K562 (cell line): ENCODE measurements at regions not wholly inside any gene's neighbourhood (a gene's known extent, or its start where the extent isn't known, plus 50 kb on each side); places are given as distances from the start of the nearest gene placed in this dataset.
A peak's percentile ranks its signal among the peaks of the same experiment; 100 is the strongest.

Experiments used
- ATF1 ChIP-seq, 2 experiments: fragments of 450-650 bp in 1 of 2; IDR thresholded peaks; 2 replicates each; pipeline ENCODE4 v1.6.1; 2016; ENCODE audit warnings: missing compliant biosample characterization in 1 of 2, missing genetic modification characterization in 1 of 2
- BACH1 ChIP-seq: fragments of 200-800 bp; sonication (Bioruptor generic); IDR thresholded peaks from 2 replicates; pipeline ENCODE4 v1.6.1; 2016; ENCODE audit warnings: missing genetic modification characterization, missing compliant biosample characterization
- CBFA2T3 ChIP-seq: fragments of 450-650 bp; IDR thresholded peaks from 2 replicates; pipeline ENCODE4 v1.6.1; 2017
- EHMT2 ChIP-seq: fragments of 450-650 bp; IDR thresholded peaks from 2 replicates; pipeline ENCODE4 v1.6.1; 2018; ENCODE audit warnings: antibody characterized with exemption
- EP300 ChIP-seq: IDR thresholded peaks from 2 replicates; pipeline ENCODE4 v1.6.1; 2012; ENCODE audit warnings: low read length, improper control_type of control experiment
- FOS ChIP-seq: IDR thresholded peaks from 3 replicates; pipeline ENCODE4 v1.6.1; 2011; ENCODE audit not compliant: insufficient read length; ENCODE audit errors: extremely low read depth
- FOXP1 ChIP-seq: sonication (generic); formaldehyde crosslinking; IDR thresholded peaks from 2 replicates; pipeline ENCODE4 v1.8.0; 2022; ENCODE audit warnings: mild to moderate bottlenecking, missing genetic modification reagents
- FUS ChIP-seq: fragments of 200-400 bp; formaldehyde crosslinking; optimal IDR thresholded peaks from 2 replicates; pipeline ENCODE3; 2017; ENCODE audit warnings: low read depth, low read length
- GTF2F1 ChIP-seq: IDR thresholded peaks from 2 replicates; pipeline ENCODE4 v1.6.1; 2011; ENCODE audit warnings: low read depth, low read length, improper control_type of control experiment
- MCM5 ChIP-seq: fragments of 450-650 bp; IDR thresholded peaks from 2 replicates; pipeline ENCODE4 v1.6.1; 2016; ENCODE audit warnings: low read depth
- NELFE ChIP-seq: IDR thresholded peaks from 2 replicates; pipeline ENCODE4 v1.6.1; 2011; ENCODE audit warnings: mild to moderate bottlenecking; ENCODE audit not compliant: insufficient read depth, insufficient read length
- NRF1 ChIP-seq, 2 experiments: fragments of 450-650 bp; IDR thresholded peaks in 1 of 2; conservative IDR thresholded peaks in 1 of 2; 2 replicates each; pipeline ENCODE4 v1.6.1; 2014; ENCODE audit warnings: mild to moderate bottlenecking in 2 of 2
- PML ChIP-seq: IDR thresholded peaks from 2 replicates; pipeline ENCODE4 v1.6.1; 2012; ENCODE audit warnings: low read length, inconsistent platforms
- POLR2A ChIP-seq: fragments of 450-650 bp; conservative IDR thresholded peaks from 2 replicates; pipeline ENCODE4 v1.6.1; 2016
- POLR2G ChIP-seq: fragments of 200-400 bp; formaldehyde crosslinking; IDR thresholded peaks from 2 replicates; pipeline ENCODE4 v1.6.1; 2017; ENCODE audit warnings: low read depth, mild to moderate bottlenecking, antibody characterized with exemption, low read length, moderate library complexity
- RBM25 ChIP-seq: fragments of 200-400 bp; formaldehyde crosslinking; IDR thresholded peaks from 2 replicates; pipeline ENCODE4 v1.6.1; 2018; ENCODE audit warnings: low read length, low read depth, moderate library complexity; ENCODE audit not compliant: severe bottlenecking
- SIN3A ChIP-seq, 2 experiments: fragments of 150-350 bp in 1 of 2; IDR thresholded peaks; 2 replicates each; pipeline ENCODE4 v1.6.1; 2011 to 2016; ENCODE audit warnings: borderline replicate concordance in 2 of 2, low read depth in 2 of 2, low read length in 2 of 2, mild to moderate bottlenecking in 2 of 2, moderate library complexity in 2 of 2; ENCODE audit not compliant: control insufficient read depth in 1 of 2
- SMAD1 ChIP-seq: fragments of 150-350 bp; IDR thresholded peaks from 2 replicates; pipeline ENCODE4 v1.6.1; 2014; ENCODE audit warnings: low read length, low read depth; ENCODE audit not compliant: partially characterized antibody
- SREBF1 ChIP-seq: fragments of 150-350 bp; IDR thresholded peaks from 2 replicates; pipeline ENCODE4 v1.6.1; 2014; ENCODE audit warnings: antibody characterized with exemption, low read depth, low read length, borderline replicate concordance
- SUPT5H ChIP-seq: fragments of 450-650 bp; IDR thresholded peaks from 2 replicates; pipeline ENCODE4 v1.6.1; 2016
- ZBTB7A ChIP-seq: IDR thresholded peaks from 2 replicates; pipeline ENCODE4 v1.6.1; 2011; ENCODE audit warnings: low read depth, mild to moderate bottlenecking, low read length, moderate library complexity, borderline replicate concordance; ENCODE audit not compliant: control insufficient read depth
- ZNF174 ChIP-seq: fragments of 250-450 bp; sonication (Bioruptor Pico); IDR thresholded peaks from 2 replicates; pipeline ENCODE4 v1.4.0; 2020; ENCODE audit warnings: mild to moderate bottlenecking
- ZNF347 ChIP-seq: fragments of 450-650 bp; formaldehyde crosslinking; IDR thresholded peaks from 2 replicates; pipeline ENCODE4 v1.4.0; 2020; ENCODE audit warnings: low read depth, mild to moderate bottlenecking, moderate library complexity
- TF ChIP-seq, protein P1 (sequence below): fragments of 450-650 bp; IDR thresholded peaks from 2 replicates; pipeline ENCODE4 v1.6.1; 2018; ENCODE audit not compliant: partially characterized antibody
- TF ChIP-seq, protein P2 (sequence below): fragments of 250-450 bp; sonication (Bioruptor Pico); IDR thresholded peaks from 2 replicates; pipeline ENCODE4 v1.4.0; 2020; ENCODE audit warnings: borderline replicate concordance

DNA sequence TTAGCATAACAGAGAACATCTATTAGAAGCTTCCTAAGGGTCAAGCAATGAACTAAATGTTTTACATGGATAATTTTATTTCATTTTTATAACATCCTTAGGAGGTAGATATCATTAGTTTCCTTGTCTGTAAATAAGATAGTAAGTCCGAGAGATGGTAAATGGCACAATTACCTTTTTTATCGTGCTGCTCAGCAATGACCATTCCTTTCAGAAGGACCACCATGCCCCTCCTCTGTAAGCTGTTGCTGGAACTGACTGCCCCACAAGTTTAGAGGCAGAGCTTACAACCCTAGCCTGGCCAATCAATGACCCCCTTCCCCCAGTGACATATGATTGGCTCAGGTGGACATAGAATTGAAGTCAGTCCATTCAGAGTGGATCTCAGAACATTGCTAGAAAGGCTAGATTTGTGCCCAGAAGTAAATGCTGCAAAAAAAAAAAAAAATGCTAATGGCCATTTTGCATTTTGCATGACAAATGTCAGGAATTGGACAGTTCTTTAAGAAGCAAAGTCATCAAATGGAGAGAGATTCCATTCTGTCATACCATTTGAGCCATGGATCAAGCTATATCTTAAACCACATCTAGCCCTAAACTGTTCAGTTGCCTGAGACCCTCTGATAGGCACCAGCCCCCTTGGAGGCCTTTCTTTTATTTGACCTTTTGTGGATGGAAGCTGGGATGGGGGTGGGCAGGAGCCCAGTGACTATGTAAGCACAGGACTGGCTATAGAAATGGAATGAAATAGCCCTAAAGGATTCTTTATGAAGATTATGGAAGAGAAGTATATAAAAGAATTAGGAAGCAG, 668.3 kb downstream of the UQCRFS1 start (continued):
- TF ChIP-seq NELFE (no peak), SMAD1 (peak; percentile 2), PML (peak; percentile 57), ATF1 (CRISPR knock-in tag; IDR thresholded peaks at IDR 0.05) (no peak), ATF1 (tag; IDR thresholded peaks at IDR 0.05) (no peak), ZBTB7A (peak; percentile 16; the same call in 1 of the 2 replicates), NRF1 (conservative IDR thresholded peaks at IDR 0.05 in 1 of 2, IDR thresholded peaks at IDR 0.05 in 1 of 2) (no peak), FOXP1 (no peak), POLR2A (peak; percentile 90), ZNF347 (CRISPR knock-in tag) (no peak), ZNF174 (CRISPR knock-in tag) (no peak), EP300 (peak; percentile 65; the same call in 1 of the 2 replicates), FUS (no peak), EHMT2 (0 out of 2 replicates have a peak, but pooled peaks have one; percentile 18), FOS (peak; percentile 50), SREBF1 (no peak), POLR2G (0 out of 2 replicates have a peak, but pooled peaks have one; percentile 30), GTF2F1 (peak; percentile 44; the same call in 1 of the 2 replicates), CBFA2T3 (peak; percentile 66), RBM25 (peak; percentile 48), BACH1 (tag) (0 out of 2 replicates have a peak, but pooled peaks have one; percentile 13), SUPT5H (peak; percentile 92), SIN3A (IDR thresholded peaks at IDR 0.05; ENCODE audit: borderline replicate concordance in 2 of 2, control insufficient read depth in 1 of 2, low read depth in 2 of 2, low read length in 2 of 2) (0 out of 4 replicates have a peak, but pooled peaks of 1 of the 2 experiments have one; percentile 29), MCM5 (no peak)
- TF ChIP-seq, protein P1, sequence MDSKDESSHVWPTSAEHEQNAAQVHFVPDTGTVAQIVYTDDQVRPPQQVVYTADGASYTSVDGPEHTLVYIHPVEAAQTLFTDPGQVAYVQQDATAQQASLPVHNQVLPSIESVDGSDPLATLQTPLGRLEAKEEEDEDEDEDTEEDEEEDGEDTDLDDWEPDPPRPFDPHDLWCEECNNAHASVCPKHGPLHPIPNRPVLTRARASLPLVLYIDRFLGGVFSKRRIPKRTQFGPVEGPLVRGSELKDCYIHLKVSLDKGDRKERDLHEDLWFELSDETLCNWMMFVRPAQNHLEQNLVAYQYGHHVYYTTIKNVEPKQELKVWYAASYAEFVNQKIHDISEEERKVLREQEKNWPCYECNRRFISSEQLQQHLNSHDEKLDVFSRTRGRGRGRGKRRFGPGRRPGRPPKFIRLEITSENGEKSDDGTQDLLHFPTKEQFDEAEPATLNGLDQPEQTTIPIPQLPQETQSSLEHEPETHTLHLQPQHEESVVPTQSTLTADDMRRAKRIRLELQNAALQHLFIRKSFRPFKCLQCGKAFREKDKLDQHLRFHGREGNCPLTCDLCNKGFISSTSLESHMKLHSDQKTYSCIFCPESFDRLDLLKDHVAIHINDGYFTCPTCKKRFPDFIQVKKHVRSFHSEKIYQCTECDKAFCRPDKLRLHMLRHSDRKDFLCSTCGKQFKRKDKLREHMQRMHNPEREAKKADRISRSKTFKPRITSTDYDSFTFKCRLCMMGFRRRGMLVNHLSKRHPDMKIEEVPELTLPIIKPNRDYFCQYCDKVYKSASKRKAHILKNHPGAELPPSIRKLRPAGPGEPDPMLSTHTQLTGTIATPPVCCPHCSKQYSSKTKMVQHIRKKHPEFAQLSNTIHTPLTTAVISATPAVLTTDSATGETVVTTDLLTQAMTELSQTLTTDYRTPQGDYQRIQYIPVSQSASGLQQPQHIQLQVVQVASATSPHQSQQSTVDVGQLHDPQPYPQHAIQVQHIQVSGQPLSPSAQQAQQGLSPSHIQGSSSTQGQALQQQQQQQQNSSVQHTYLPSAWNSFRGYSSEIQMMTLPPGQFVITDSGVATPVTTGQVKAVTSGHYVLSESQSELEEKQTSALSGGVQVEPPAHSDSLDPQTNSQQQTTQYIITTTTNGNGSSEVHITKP = peak; percentile 60
- TF ChIP-seq, protein P2, sequence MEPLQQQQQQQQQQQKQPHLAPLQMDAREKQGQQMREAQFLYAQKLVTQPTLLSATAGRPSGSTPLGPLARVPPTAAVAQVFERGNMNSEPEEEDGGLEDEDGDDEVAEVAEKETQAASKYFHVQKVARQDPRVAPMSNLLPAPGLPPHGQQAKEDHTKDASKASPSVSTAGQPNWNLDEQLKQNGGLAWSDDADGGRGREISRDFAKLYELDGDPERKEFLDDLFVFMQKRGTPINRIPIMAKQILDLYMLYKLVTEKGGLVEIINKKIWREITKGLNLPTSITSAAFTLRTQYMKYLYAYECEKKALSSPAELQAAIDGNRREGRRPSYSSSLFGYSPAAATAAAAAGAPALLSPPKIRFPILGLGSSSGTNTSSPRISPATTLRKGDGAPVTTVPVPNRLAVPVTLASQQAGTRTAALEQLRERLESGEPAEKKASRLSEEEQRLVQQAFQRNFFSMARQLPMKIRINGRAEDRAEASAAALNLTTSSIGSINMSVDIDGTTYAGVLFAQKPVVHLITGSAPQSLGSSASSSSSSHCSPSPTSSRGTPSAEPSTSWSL (CRISPR knock-in tag) = no peak
